Right atrium auricular region (tissue), 2 donors: ENCODE measurements at regions not wholly inside any gene's neighbourhood (a gene's known extent, or its start where the extent isn't known, plus 50 kb on each side); places are given as distances from the start of the nearest gene placed in this dataset.

ENCODE experiments used
- DNase-seq: peaks from one replicate; pipeline ENCODE4 v3.0.0-alpha.2; 2019; ENCODE audit warnings: low spot score
- H3K27ac ChIP-seq, 2 donors: fragments of 200-600 bp; sonication (generic); 1 replicate in 1 of 2; 2 replicates in 1 of 2; pipeline ENCODE4 v1.5.1; 2016 to 2019
- H3K27me3 ChIP-seq, 2 donors: fragments of 200-600 bp; sonication (generic); one replicate each; pipeline versions ENCODE4 v1.5.1 to v1.6.0; 2017 to 2019
- H3K36me3 ChIP-seq: fragments of 200-600 bp; sonication (generic); one replicate; pipeline ENCODE4 v1.5.1; 2016
- H3K4me1 ChIP-seq, 2 donors: fragments of 200-600 bp; sonication (generic); one replicate each; pipeline versions ENCODE4 v1.5.1 to v1.6.0; 2017 to 2019
- H3K4me3 ChIP-seq, 2 donors: fragments of 200-600 bp; sonication (generic); 1 replicate in 1 of 2; 2 replicates in 1 of 2; pipeline ENCODE4 v1.5.1; 2017 to 2019; ENCODE audit warnings: mild to moderate bottlenecking in 1 of 2, moderate library complexity in 1 of 2
- H3K9me3 ChIP-seq, 2 donors: fragments of 200-600 bp; sonication (generic); one replicate each; pipeline ENCODE4 v1.5.1; 2019
- TF ChIP-seq, protein P1 (sequence below), 2 donors: fragments of 200-600 bp; sonication (generic); IDR thresholded peaks; one replicate each; pipeline ENCODE4 v1.5.1; 2019; ENCODE audit warnings: antibody characterized with exemption in 2 of 2

DNA sequence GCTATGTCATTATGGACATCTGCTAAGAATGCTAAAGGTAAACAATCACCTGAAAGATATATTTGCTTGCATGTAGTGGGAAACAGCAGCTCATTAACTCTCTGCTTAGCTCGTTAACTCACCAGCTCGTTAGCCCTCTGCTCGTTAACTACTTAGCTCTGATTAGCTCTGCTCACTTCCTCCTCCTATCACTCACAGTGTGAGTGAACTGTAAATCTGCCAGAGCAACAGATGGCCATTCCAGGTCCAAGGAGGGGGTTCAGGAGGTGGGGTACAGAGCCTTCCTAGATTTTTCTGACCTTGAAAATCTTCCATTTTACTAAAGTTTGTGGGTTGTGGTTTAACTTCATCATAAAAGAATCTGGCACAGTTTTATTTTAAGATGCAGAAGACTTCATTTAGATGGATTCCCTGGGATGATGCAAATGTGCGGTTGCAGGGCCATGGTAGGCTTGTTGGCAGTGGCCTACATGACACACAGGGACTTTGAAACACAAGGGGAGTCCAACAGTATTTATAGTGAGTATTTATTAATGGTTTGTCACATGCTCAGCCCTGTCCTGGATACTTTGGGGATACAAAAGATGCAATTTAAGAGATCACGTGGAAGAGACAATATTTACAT lies 1633.7 kb upstream of the CELF4 start:
- H3K4me3 ChIP-seq, result no peak overlapping the region
- TF ChIP-seq, protein P1, sequence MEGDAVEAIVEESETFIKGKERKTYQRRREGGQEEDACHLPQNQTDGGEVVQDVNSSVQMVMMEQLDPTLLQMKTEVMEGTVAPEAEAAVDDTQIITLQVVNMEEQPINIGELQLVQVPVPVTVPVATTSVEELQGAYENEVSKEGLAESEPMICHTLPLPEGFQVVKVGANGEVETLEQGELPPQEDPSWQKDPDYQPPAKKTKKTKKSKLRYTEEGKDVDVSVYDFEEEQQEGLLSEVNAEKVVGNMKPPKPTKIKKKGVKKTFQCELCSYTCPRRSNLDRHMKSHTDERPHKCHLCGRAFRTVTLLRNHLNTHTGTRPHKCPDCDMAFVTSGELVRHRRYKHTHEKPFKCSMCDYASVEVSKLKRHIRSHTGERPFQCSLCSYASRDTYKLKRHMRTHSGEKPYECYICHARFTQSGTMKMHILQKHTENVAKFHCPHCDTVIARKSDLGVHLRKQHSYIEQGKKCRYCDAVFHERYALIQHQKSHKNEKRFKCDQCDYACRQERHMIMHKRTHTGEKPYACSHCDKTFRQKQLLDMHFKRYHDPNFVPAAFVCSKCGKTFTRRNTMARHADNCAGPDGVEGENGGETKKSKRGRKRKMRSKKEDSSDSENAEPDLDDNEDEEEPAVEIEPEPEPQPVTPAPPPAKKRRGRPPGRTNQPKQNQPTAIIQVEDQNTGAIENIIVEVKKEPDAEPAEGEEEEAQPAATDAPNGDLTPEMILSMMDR (IDR thresholded peaks at IDR 0.05), result no peak

DNA sequence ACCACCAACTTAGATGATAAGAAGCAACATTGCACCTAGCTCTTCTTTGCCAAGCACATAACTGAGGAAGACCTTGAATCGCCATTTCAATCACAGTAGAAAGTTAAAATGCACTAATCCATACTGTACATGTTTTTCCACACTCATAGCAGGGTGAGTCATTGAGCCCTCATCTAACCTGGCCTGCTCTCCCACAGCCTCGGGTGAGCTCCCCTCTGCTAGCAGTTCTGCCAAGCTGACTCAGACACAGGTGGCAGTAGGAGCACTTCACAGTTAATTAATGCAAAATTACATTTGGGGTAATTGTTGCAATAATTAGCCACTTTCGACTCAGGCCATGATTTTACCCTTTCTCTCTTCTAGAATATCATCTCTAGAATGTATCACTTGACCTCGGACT lies 1632.8 kb upstream of the CELF4 start:
- TF ChIP-seq, protein P1 (IDR thresholded peaks at IDR 0.05), result no peak
- DNase-seq, result no peak

More for the DNA sequence above, 1633.7 kb upstream of the CELF4 start:
- H3K9me3 ChIP-seq, result no peaks in the 10 kb centered on the region
- no peak for DNase-seq
- no peaks in the 10 kb centered on the region for H3K36me3 ChIP-seq
- H3K27ac ChIP-seq, result no peak overlapping the region
- no peaks in the 10 kb centered on the region for H3K4me1 ChIP-seq
- H3K27me3 ChIP-seq, result no peaks in the 10 kb centered on the region

DNA sequence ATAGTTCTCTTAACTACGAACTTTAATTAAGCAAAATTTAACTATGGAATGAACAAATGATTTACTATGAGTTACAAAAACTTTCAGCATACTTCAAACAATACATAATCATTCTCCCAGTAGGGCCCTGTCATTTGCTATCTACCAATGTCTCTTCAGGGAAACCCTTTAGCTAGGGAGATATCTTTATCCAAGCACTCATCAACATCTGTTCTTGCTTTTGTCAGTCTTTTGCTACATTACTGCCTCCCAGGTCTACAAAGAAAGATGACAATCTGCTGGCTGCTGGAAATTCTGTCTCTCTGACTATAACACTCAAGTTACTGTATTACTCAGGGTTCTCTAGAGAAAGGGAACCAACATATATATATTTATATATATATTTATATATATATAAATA lies 1626.3 kb upstream of the CELF4 start:
- Histone ChIP-seq H3K27me3 (no peaks in the 10 kb centered on the region), H3K4me3 (no peak overlapping the region), H3K36me3 (no peaks in the 10 kb centered on the region), H3K4me1 (no peaks in the 10 kb centered on the region), H3K9me3 (no peaks in the 10 kb centered on the region), H3K27ac (no peak overlapping the region)
- TF ChIP-seq, protein P1 (IDR thresholded peaks at IDR 0.05), result no peak
- no peak for DNase-seq

More for the DNA sequence above, 1632.8 kb upstream of the CELF4 start:
- H3K4me1 ChIP-seq, result no peaks in the 10 kb centered on the region
- no peak overlapping the region for H3K4me3 ChIP-seq
- H3K27me3 ChIP-seq, result no peaks in the 10 kb centered on the region
- H3K27ac ChIP-seq, result no peak overlapping the region
- H3K9me3 ChIP-seq, result no peaks in the 10 kb centered on the region
- no peaks in the 10 kb centered on the region for H3K36me3 ChIP-seq

DNA sequence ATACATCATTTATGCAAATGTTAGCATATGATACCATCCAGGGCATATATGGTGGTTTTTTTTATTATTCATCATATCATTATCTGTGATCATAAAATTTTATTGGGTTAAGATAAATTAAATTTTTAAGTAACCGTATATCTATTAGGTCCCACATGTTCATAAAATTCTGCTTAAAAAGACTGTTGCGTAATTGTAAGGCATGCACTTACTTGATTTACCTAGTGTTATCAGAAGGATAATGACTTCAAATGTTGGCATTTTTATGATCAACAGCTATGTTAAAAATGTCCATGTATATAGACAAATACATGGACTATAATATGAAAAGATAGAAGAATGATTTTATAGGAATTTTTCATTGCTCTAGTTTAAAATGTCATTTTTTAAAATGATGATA lies 1625.5 kb upstream of the CELF4 start:
- H3K4me3 ChIP-seq, result no peak overlapping the region
- TF ChIP-seq, protein P1 (IDR thresholded peaks at IDR 0.05), result no peak
- H3K9me3 ChIP-seq, result no peaks in the 10 kb centered on the region
- H3K27me3 ChIP-seq, result no peaks in the 10 kb centered on the region
- no peak overlapping the region for H3K27ac ChIP-seq
- no peaks in the 10 kb centered on the region for H3K4me1 ChIP-seq
- H3K36me3 ChIP-seq, result no peaks in the 10 kb centered on the region
- DNase-seq, result no peak

DNA sequence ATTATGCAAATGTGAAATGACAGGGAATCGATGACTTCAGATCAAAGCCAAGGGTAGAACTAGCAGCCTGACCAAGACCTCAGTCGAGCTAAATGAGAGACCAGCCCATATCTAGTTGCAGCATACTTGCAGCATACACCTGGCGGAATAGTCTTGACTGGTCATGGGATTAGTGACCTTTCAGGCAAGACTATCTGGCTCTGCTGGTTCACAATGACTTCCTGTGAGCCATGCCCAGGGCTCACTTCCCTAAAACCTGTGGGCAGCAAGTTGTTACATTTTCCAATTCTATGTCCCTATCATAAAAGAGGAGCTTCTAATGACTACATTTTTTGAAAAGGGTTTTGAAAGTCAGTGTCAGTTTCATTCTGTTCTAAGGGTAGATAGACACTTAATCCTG lies 1624.9 kb upstream of the CELF4 start:
- H3K27me3 ChIP-seq, result no peaks in the 10 kb centered on the region
- no peak overlapping the region for H3K4me3 ChIP-seq
- no peaks in the 10 kb centered on the region for H3K36me3 ChIP-seq
- H3K27ac ChIP-seq, result no peak overlapping the region
- H3K9me3 ChIP-seq, result no peaks in the 10 kb centered on the region
- TF ChIP-seq, protein P1 (IDR thresholded peaks at IDR 0.05), result no peak
- no peaks in the 10 kb centered on the region for H3K4me1 ChIP-seq
- DNase-seq, result no peak

DNA sequence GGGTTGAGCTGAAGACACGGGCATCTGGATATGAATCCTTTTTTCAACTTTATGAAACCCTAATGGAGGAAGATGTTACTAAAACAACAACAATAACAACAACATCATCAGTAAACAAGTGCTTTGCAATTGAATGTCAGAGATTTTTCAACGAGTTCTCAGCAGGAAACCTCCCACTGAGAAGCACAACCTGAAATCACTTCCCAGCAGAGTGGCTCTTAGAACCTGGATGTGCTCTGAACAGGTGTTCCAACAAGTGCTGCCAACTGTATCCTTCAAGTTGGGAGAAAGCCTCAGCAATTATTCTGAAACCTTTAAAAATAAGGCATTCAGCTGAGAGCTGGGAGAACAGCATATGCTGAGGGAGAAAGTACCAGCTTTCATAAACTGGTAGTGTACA lies 1622.7 kb upstream of the CELF4 start:
- Histone ChIP-seq H3K27me3 (no peaks in the 10 kb centered on the region), H3K27ac (no peak overlapping the region), H3K9me3 (no peaks in the 10 kb centered on the region), H3K36me3 (no peaks in the 10 kb centered on the region), H3K4me3 (no peak overlapping the region), H3K4me1 (no peaks in the 10 kb centered on the region)
- TF ChIP-seq, protein P1 (IDR thresholded peaks at IDR 0.05), result no peak
- DNase-seq, result no peak
